GM18505 (cell line): ENCODE measurements at regions not wholly inside any gene's neighbourhood (a gene's known extent, or its start where the extent isn't known, plus 50 kb on each side); places are given as distances from the start of the nearest gene placed in this dataset.
"Not testable (repeated sequence)": the region's sequence is repeated elsewhere in the genome, so short reads cannot be mapped to it uniquely, and the experiment has no call there.

Source experiments
- ATAC-seq: cut with Tn5 transposase; IDR thresholded peaks from one replicate; pipeline ENCODE4 v1.9.1; 2021; ENCODE audit not compliant: unreplicated experiment
- POLR2A ChIP-seq: IDR thresholded peaks from 4 replicates; pipeline ENCODE4 v1.6.1; 2011; ENCODE audit warnings: borderline replicate concordance; ENCODE audit not compliant: insufficient read depth, insufficient read length; ENCODE audit errors: extremely low read depth

DNA sequence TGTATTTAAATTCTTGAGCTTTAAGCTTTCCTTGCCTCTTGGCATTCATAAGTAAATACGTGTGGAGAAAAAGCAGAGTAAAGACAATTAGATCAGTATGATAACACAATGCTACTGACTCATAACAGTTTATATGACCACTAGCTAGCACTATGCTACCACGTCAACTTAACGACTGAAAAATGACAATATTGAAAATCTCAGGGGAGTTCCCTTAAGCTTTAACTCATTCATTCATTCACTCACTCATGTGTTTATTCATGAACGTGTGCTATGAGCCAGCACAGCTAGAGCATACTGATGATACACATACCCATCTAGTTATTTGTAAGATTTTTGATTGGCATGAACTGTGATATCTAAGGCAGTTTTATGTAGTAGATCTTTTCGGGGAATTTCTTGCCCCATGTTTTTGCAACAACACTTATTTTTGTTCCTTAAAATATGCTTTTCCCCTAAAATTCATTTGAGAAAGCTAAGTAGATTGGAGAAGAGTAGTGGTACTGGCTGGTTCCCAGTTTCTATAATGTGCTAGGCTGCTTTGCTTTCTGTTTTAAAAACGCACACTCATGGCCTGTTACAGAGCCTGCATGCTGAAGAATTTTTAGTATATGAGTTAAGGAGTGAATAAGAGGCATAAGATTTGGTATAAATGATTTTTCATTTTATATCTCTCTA lies 57.4 kb upstream of the ACBD5 start:
- no peak for TF ChIP-seq POLR2A
- no peak for ATAC-seq

DNA sequence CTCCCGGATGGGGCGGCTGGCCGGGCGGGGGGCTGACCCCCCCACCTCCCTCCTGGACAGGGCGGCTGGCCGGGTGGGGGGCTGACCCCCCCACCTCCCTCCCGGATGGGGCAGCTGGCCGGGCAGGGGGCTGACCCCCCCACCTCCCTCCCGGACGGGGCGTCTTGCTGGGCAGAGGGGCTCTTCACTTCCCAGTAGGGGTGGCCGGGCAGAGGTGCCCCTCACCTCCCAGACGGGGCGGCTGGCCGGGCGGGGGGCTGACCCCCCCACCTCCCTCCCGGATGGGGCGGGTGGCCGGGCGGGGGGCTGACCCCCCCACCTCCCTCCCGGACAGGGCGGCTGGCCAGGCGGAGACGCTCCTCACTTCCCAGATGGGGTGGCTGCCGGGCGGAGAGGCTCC lies 55.7 kb upstream of the ACBD5 start:
- ATAC-seq, result not testable (repeated sequence)

DNA sequence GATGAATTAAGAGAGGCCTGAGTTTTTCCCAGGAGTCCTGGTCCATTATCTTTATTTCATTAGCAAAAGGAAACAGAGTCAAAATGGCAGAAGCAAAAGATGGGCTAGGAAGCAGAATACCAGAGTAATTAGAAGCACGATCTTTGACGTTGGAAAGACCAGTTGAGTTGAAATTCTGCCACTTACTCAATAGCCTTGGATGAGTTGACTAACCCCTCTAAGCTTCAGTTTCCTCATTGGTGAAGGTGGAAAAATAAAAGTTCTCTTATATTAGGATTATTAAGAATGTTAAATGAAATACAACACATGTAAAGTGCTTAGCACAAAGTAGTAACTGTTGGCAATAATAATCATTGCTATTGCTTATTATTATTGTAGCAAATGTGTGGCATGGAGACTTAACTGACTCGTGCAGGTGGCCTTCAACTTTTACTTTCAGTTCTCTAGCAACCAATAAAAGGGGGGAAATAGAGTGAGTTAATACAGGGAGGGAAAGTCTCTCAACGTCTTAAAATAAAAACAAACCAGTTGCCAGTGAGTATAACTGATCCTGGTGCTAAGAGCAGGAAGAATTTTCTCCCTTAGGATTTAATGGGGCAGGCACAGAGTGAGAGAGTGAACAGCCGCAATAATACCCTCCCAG lies 50.8 kb upstream of the ACBD5 start:
- ATAC-seq, result peak; percentile 64
